H9 (cell line): ENCODE measurements at regions not wholly inside any gene's neighbourhood (a gene's known extent, or its start where the extent isn't known, plus 50 kb on each side); places are given as distances from the start of the nearest gene placed in this dataset.

Source experiments
- DNase-seq: peaks from one replicate; pipeline ENCODE4 v3.0.0-alpha.2; 2017
- H2AFZ ChIP-seq: one replicate; pipeline ENCODE4 v1.6.1; 2013; ENCODE audit warnings: mild to moderate bottlenecking, low read length, control low read depth, moderate library complexity
- H2AK5ac ChIP-seq: 2 replicates; pipeline ENCODE4 v1.6.1; 2013; ENCODE audit warnings: low read length, control low read depth, mixed read lengths; ENCODE audit not compliant: insufficient read length
- H2BK120ac ChIP-seq: one replicate; pipeline ENCODE4 v1.6.1; 2013; ENCODE audit warnings: low read depth, mild to moderate bottlenecking, low read length, control low read depth, inconsistent platforms; ENCODE audit not compliant: poor library complexity, severe bottlenecking
- H2BK12ac ChIP-seq: 2 replicates; pipeline ENCODE4 v1.6.1; 2013; ENCODE audit warnings: low read length, control low read depth, mixed read lengths, low read depth; ENCODE audit not compliant: insufficient read length
- H2BK15ac ChIP-seq: 2 replicates; pipeline ENCODE4 v1.6.1; 2013; ENCODE audit warnings: low read depth, low read length, control low read depth
- H2BK20ac ChIP-seq: one replicate; pipeline ENCODE4 v1.6.1; 2013; ENCODE audit warnings: low read depth, mild to moderate bottlenecking, low read length, control low read depth, inconsistent platforms; ENCODE audit not compliant: poor library complexity, severe bottlenecking
- H2BK5ac ChIP-seq: 2 replicates; pipeline ENCODE4 v1.6.1; 2013; ENCODE audit warnings: low read length, control low read depth, mixed read lengths; ENCODE audit not compliant: insufficient read length
- H3K14ac ChIP-seq: 2 replicates; pipeline ENCODE4 v1.6.1; 2013; ENCODE audit warnings: low read length, control low read depth; ENCODE audit not compliant: insufficient read depth
- H3K18ac ChIP-seq: 2 replicates; pipeline ENCODE4 v1.6.1; 2013; ENCODE audit warnings: low read depth, mild to moderate bottlenecking, mixed read lengths, low read length, control low read depth; ENCODE audit not compliant: insufficient read length
- H3K23ac ChIP-seq: 2 replicates; pipeline ENCODE4 v1.6.1; 2013; ENCODE audit warnings: low read length, control low read depth, mixed read lengths, low read depth; ENCODE audit not compliant: insufficient read length
- H3K23me2 ChIP-seq: 2 replicates; pipeline ENCODE4 v1.6.1; 2013; ENCODE audit warnings: low read depth, mild to moderate bottlenecking, mixed read lengths, low read length, control low read depth; ENCODE audit not compliant: insufficient read length, poor library complexity, severe bottlenecking
- H3K27ac ChIP-seq: 2 replicates; pipeline ENCODE4 v1.5.1; 2013; ENCODE audit warnings: low read length, control low read depth, mixed read lengths, low read depth; ENCODE audit not compliant: insufficient read length
- H3K27me3 ChIP-seq: 2 replicates; pipeline ENCODE4 v1.6.1; 2013; ENCODE audit warnings: low read length, control low read depth, inconsistent platforms; ENCODE audit not compliant: insufficient read depth
- H3K4ac ChIP-seq: 2 replicates; pipeline ENCODE4 v1.6.1; 2013; ENCODE audit warnings: low read depth, mild to moderate bottlenecking, control low read depth, inconsistent platforms, low read length, moderate library complexity
- H3K4me1 ChIP-seq: 2 replicates; pipeline ENCODE4 v1.6.1; 2013; ENCODE audit warnings: low read length, control low read depth, inconsistent platforms; ENCODE audit not compliant: insufficient read depth
- H3K4me2 ChIP-seq: 2 replicates; pipeline ENCODE4 v1.6.1; 2013; ENCODE audit warnings: low read length, control low read depth, mixed read lengths; ENCODE audit not compliant: insufficient read length, insufficient read depth
- H3K56ac ChIP-seq: 2 replicates; pipeline ENCODE4 v1.6.1; 2013; ENCODE audit warnings: low read depth, mild to moderate bottlenecking, mixed read lengths, low read length, control low read depth; ENCODE audit not compliant: insufficient read length
- H3K79me1 ChIP-seq: 2 replicates; pipeline ENCODE4 v1.6.1; 2013; ENCODE audit warnings: low read depth, mild to moderate bottlenecking, moderate library complexity, low read length, control low read depth, inconsistent platforms; ENCODE audit not compliant: insufficient read depth, poor library complexity, severe bottlenecking
- H3K79me2 ChIP-seq: 2 replicates; pipeline ENCODE4 v1.6.1; 2013; ENCODE audit warnings: low read length, control low read depth, inconsistent platforms; ENCODE audit not compliant: insufficient read depth
- H3K9ac ChIP-seq: 2 replicates; pipeline ENCODE4 v1.6.1; 2013; ENCODE audit warnings: low read length, control low read depth, mixed read lengths; ENCODE audit not compliant: insufficient read length; ENCODE audit errors: extremely low read depth
- H3K9me3 ChIP-seq: one replicate; pipeline ENCODE4 v1.6.1; 2013; ENCODE audit warnings: low read depth, low read length, inconsistent platforms; ENCODE audit not compliant: control insufficient read depth
- H3T11ph ChIP-seq: one replicate; pipeline ENCODE4 v1.6.1; 2013; ENCODE audit warnings: mild to moderate bottlenecking, low read length, control low read depth, inconsistent platforms
- H4K20me1 ChIP-seq: one replicate; pipeline ENCODE4 v1.6.1; 2013; ENCODE audit not compliant: control insufficient read depth, insufficient read length, insufficient read depth
- H4K5ac ChIP-seq: 2 replicates; pipeline ENCODE4 v1.6.1; 2013; ENCODE audit warnings: low read depth, mild to moderate bottlenecking, mixed read lengths, low read length, control low read depth; ENCODE audit not compliant: insufficient read length
- H4K8ac ChIP-seq: replicated peaks from 2 replicates; pipeline ENCODE4 v1.6.1; 2013; ENCODE audit warnings: low read length, control low read depth, mixed read lengths, low read depth; ENCODE audit not compliant: insufficient read length
- H4K91ac ChIP-seq: 2 replicates; pipeline ENCODE4 v1.6.1; 2013; ENCODE audit warnings: low read depth, mild to moderate bottlenecking, moderate library complexity, mixed read lengths, low read length, control low read depth; ENCODE audit not compliant: insufficient read length
- H3K27ac Mint-ChIP-seq, 3 experiments: 2 replicates in 2 of 3; 3 replicates in 1 of 3; pipeline ENCODE4 v1.8.0; 2020 to 2021; ENCODE audit warnings: mixed read lengths in 3 of 3, mild to moderate bottlenecking in 1 of 3, moderate library complexity in 1 of 3
- H3K27me3 Mint-ChIP-seq: 2 replicates; pipeline ENCODE4 v1.8.0; 2021; ENCODE audit warnings: low read depth, mild to moderate bottlenecking, moderate library complexity, mixed read lengths
- H3K36me3 Mint-ChIP-seq, 3 experiments: 2 replicates in 2 of 3; 3 replicates in 1 of 3; pipeline ENCODE4 v1.8.0; 2020 to 2021; ENCODE audit warnings: low read depth in 3 of 3, mixed read lengths in 3 of 3; ENCODE audit not compliant: insufficient read depth in 1 of 3
- H3K4me1 Mint-ChIP-seq, 2 experiments: 2 replicates each; pipeline ENCODE4 v1.8.0; 2020; ENCODE audit warnings: mixed read lengths in 2 of 2
- H3K4me3 Mint-ChIP-seq, 2 experiments: 2 replicates in 1 of 2; 3 replicates in 1 of 2; pipeline ENCODE4 v1.8.0; 2020 to 2021; ENCODE audit warnings: mild to moderate bottlenecking in 2 of 2, mixed read lengths in 2 of 2, moderate library complexity in 1 of 2
- H3K9me3 Mint-ChIP-seq, 2 experiments: 2 replicates in 1 of 2; 3 replicates in 1 of 2; pipeline ENCODE4 v1.8.0; 2020; ENCODE audit warnings: mild to moderate bottlenecking in 2 of 2, mixed read lengths in 2 of 2, moderate library complexity in 1 of 2
- whole genome bisulfite sequencing: extraction: QIAGEN DNeasy Blood & Tissue Kit; methylation state at CpG from one replicate; pipeline ENCODE4 v1.1.7; 2013; ENCODE audit warnings: missing lambda C conversion rate, low lambda C conversion rate, mixed read lengths; ENCODE audit not compliant: insufficient read length; ENCODE audit errors: extremely low coverage; 5-methylcytosine and 5-hydroxymethylcytosine counted together
- TF ChIP-seq, protein P1 (sequence below): fragments of 200-600 bp; sonication (generic); conservative IDR thresholded peaks from 3 replicates; pipeline ENCODE4 v1.8.0; 2021; ENCODE audit warnings: antibody characterized with exemption, mild to moderate bottlenecking

DNA sequence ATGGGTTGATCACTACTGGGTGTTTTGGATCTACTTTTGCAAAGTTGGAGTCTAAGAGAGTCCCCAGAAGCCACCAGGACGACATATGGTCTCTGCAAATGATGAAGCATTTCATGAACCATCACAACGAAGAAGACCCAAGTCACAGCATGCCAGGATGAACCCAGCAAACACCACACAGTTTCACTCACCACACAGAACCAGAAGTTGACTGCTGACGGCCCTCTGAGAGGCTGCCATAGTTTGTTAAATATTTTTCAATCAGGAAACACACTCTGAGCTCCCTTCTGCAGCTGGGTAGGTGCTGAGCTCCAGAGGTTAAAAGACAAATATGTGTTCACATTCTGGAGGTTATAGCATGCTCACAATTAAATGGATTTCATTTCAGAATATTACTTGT is 271.4 kb downstream of the DCDC2C start:
- Histone ChIP-seq H4K20me1 (peaks cover 2% of the 10 kb centered on the region), H3K18ac (no peak overlapping the region), H3T11ph (no peak overlapping the region), H3K23me2 (no peaks in the 10 kb centered on the region), H3K4ac (no peak overlapping the region), H2BK12ac (no peak overlapping the region), H3K14ac (no peak overlapping the region), H3K9ac (no peak overlapping the region), H2BK15ac (no peak overlapping the region), H2BK20ac (no peak overlapping the region), H3K56ac (no peak overlapping the region), H4K91ac (no peak overlapping the region), H2AFZ (no peak overlapping the region), H2AK5ac (no peak overlapping the region), H3K27ac (no peak overlapping the region), H3K79me1 (no peaks in the 10 kb centered on the region), H3K23ac (no peak overlapping the region), H4K8ac (no peak overlapping the region), H2BK120ac (no peak overlapping the region), H3K4me2 (no peak overlapping the region), H3K79me2 (no peaks in the 10 kb centered on the region), H3K27me3 (no peaks in the 10 kb centered on the region; the same call in 1 of the 2 replicates), H4K5ac (no peak overlapping the region), H3K9me3 (no peaks in the 10 kb centered on the region), H2BK5ac (no peak overlapping the region), H3K4me1 (no peaks in the 10 kb centered on the region)
- H3K4me1 Mint-ChIP-seq: no peaks in the 10 kb centered on the region
- H3K9me3 Mint-ChIP-seq: peaks cover 3 to 6% of the 10 kb centered on the region in 2 experiments; a peak in 2 of 5 replicates
- H3K27me3 Mint-ChIP-seq: no peaks in the 10 kb centered on the region
- no peak overlapping the region for H3K4me3 Mint-ChIP-seq
- TF ChIP-seq, protein P1, sequence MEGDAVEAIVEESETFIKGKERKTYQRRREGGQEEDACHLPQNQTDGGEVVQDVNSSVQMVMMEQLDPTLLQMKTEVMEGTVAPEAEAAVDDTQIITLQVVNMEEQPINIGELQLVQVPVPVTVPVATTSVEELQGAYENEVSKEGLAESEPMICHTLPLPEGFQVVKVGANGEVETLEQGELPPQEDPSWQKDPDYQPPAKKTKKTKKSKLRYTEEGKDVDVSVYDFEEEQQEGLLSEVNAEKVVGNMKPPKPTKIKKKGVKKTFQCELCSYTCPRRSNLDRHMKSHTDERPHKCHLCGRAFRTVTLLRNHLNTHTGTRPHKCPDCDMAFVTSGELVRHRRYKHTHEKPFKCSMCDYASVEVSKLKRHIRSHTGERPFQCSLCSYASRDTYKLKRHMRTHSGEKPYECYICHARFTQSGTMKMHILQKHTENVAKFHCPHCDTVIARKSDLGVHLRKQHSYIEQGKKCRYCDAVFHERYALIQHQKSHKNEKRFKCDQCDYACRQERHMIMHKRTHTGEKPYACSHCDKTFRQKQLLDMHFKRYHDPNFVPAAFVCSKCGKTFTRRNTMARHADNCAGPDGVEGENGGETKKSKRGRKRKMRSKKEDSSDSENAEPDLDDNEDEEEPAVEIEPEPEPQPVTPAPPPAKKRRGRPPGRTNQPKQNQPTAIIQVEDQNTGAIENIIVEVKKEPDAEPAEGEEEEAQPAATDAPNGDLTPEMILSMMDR: no peak
- no CpG with 5 or more reads among the region's 3 CpGs for WGBS
- DNase-seq: no peak
- no peaks in the 10 kb centered on the region; a peak in 1 of 7 replicates for H3K36me3 Mint-ChIP-seq
- no peak overlapping the region for H3K27ac Mint-ChIP-seq
